Kidney (tissue), 13 donors: ENCODE measurements at regions not wholly inside any gene's neighbourhood (a gene's known extent, or its start where the extent isn't known, plus 50 kb on each side); places are given as distances from the start of the nearest gene placed in this dataset.

Experiments used
- DNase-seq, 5 donors: peaks; one replicate each; pipeline ENCODE4 v3.0.0-alpha.2; 2013 to 2020
- FAIRE-seq: peaks from 2 replicates; lab custom pipeline; 2012; peaks lifted over from hg19 to GRCh38; lab: Jason Lieb, UNC
- H3K27ac ChIP-seq, 2 donors: one replicate each; pipeline ENCODE4 v1.7.0; 2013; ENCODE audit warnings: low read depth in 2 of 2, low read length in 2 of 2, inconsistent platforms in 1 of 2
- H3K27me3 ChIP-seq: one replicate; pipeline ENCODE4 v1.7.1; 2013; ENCODE audit warnings: low read length, inconsistent platforms; ENCODE audit not compliant: control insufficient read depth, insufficient read depth
- H3K36me3 ChIP-seq, 3 donors: one replicate each; pipeline versions ENCODE4 v1.7.0 to v1.7.1; 2013; ENCODE audit warnings: low read length in 3 of 3, control low read depth in 1 of 3, inconsistent platforms in 1 of 3; ENCODE audit not compliant: insufficient read depth in 3 of 3, control insufficient read depth in 2 of 3
- H3K4me1 ChIP-seq, 3 donors: one replicate each; pipeline versions ENCODE4 v1.7.0 to v1.7.1; 2013; ENCODE audit warnings: low read length in 3 of 3, inconsistent platforms in 1 of 3, low read depth in 1 of 3; ENCODE audit not compliant: control insufficient read depth in 2 of 3, insufficient read depth in 2 of 3
- H3K4me3 ChIP-seq, 3 donors: one replicate each; pipeline versions ENCODE4 v1.7.0 to v1.8.1; 2013; ENCODE audit warnings: low read length in 3 of 3, control low read depth in 1 of 3, inconsistent platforms in 1 of 3
- H3K9ac ChIP-seq, 3 donors: one replicate each; pipeline versions ENCODE4 v1.7.0 to v1.7.1; 2013; ENCODE audit warnings: low read length in 3 of 3, control low read depth in 1 of 3, inconsistent platforms in 1 of 3
- H3K9me3 ChIP-seq, 3 donors: one replicate each; pipeline versions ENCODE4 v1.7.0 to v1.7.1; 2013; ENCODE audit warnings: low read length in 3 of 3, control low read depth in 1 of 3, inconsistent platforms in 1 of 3; ENCODE audit not compliant: control insufficient read depth in 2 of 3, insufficient read depth in 1 of 3
- intact Hi-C: fragments of 100-400 bp; cut with DNase I; formaldehyde crosslinking; loops from one replicate; pipeline ENCODE4 v1.11.1; 2022
- TF ChIP-seq, protein P1 (sequence below): IDR thresholded peaks from 3 replicates; pipeline ENCODE4 v1.5.1; 2012; ENCODE audit warnings: mild to moderate bottlenecking, moderate library complexity, borderline replicate concordance; ENCODE audit not compliant: insufficient read depth; ENCODE audit errors: extremely low read depth
- donor health status: control.
- donor health status: control.
- donor health status: control.
- donor health status: control.
- donor health status: control.
- donor health status: DM: yes; HTN: yes; CAD: no.
- donor health status: Normal renal cell carcinoma (clear cell type).

DNA sequence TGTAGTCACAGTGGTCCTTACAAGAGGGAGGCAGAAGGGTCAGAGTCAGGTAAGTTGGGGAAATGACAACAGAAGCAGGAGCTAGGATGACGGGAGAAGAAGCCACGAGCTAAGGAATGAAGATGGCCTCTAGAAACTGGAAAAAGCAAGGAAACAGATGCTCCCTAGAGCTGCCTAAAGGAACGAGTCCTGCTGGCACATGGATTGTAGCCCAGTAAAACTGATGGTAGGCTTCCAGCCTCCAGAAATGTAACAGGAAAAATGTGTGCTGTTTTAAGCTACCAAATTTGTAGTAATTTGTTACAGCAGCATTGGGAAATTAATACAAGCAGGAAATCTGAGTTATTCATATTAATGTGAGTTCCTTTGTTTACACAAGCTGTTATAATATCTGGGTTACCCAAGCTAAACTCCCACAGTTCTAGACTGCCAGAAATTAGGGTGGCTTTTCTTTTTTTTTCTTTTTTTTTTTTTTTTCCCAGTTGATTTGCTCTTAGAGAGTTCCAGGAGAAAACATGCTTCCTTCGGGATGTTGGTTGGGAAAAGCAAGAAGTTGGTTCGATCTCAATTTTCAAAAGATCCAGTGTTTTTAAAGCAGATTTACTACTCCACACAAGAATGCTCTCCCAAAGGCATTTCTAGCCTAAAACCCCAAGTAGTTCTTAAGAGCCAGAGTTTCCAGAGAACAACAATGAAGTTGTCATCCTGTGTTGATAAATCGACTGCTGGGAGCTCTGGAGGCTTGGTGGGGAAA lies 400.0 kb upstream of the SLC24A2 start:
- TF ChIP-seq, protein P1, sequence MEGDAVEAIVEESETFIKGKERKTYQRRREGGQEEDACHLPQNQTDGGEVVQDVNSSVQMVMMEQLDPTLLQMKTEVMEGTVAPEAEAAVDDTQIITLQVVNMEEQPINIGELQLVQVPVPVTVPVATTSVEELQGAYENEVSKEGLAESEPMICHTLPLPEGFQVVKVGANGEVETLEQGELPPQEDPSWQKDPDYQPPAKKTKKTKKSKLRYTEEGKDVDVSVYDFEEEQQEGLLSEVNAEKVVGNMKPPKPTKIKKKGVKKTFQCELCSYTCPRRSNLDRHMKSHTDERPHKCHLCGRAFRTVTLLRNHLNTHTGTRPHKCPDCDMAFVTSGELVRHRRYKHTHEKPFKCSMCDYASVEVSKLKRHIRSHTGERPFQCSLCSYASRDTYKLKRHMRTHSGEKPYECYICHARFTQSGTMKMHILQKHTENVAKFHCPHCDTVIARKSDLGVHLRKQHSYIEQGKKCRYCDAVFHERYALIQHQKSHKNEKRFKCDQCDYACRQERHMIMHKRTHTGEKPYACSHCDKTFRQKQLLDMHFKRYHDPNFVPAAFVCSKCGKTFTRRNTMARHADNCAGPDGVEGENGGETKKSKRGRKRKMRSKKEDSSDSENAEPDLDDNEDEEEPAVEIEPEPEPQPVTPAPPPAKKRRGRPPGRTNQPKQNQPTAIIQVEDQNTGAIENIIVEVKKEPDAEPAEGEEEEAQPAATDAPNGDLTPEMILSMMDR, result no peak
- DNase-seq, result peak in 1 of 5 donors; percentile 19
- Histone ChIP-seq H3K4me3 (no peak overlapping the region), H3K9ac (no peak overlapping the region), H3K36me3 (no peaks in the 10 kb centered on the region), H3K27ac (no peak overlapping the region), H3K27me3 (no peaks in the 10 kb centered on the region), H3K9me3 (no peaks in the 10 kb centered on the region), H3K4me1 (no peaks in the 10 kb centered on the region)
- intact Hi-C loops, result no loop called here
- no peak for FAIRE-seq

DNA sequence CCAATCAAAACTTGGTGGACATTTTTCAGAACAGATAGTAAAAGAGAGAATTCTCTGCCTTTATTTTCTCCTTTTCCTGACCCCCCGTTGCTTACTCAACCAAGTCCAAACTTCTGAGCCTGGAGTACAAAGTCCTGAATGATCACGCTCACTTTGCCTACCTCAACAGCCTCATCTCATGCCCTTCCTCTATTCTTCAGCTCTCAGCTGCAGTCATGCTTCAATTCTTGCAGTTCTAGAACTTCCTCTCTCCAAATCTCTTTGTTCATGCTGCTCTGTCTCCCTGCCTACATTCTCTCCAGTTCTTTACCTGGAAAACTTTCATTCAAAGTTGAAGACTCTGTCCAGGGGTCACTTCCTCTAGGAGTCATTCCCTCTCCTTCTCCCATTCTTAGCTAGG lies 398.5 kb upstream of the SLC24A2 start:
- Histone ChIP-seq H3K27ac (no peak overlapping the region), H3K27me3 (no peaks in the 10 kb centered on the region), H3K4me1 (no peaks in the 10 kb centered on the region), H3K9me3 (no peaks in the 10 kb centered on the region), H3K36me3 (no peaks in the 10 kb centered on the region), H3K4me3 (no peak overlapping the region), H3K9ac (no peak overlapping the region)
- intact Hi-C loops, result no loop called here
- TF ChIP-seq, protein P1, result no peak
- no peak for DNase-seq
- FAIRE-seq, result no peak

DNA sequence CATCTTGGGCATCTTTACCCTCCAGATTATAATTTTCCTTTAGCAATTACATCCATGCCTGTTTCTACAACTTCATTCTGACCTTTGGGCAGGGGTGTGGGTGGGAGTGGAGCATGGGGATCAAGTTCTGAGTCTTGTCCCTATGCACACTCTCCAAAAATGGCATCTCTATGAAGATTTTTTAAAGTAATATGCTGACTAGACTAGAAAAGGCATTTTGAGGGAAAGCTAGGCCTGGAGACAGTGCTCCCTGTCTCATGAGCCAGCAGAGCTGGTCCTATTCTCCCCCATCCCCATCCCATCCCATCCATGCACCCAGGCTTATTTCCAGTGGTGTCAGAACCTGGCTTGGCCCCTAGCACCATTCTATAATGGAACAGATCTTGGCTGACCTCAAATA lies 398.0 kb upstream of the SLC24A2 start:
- no peaks in the 10 kb centered on the region for H3K9me3 ChIP-seq
- no peak overlapping the region for H3K9ac ChIP-seq
- no peak overlapping the region for H3K27ac ChIP-seq
- no peaks in the 10 kb centered on the region for H3K27me3 ChIP-seq
- TF ChIP-seq, protein P1, result no peak
- DNase-seq (no peak), FAIRE-seq (no peak)
- intact Hi-C loops, result no loop called here
- no peaks in the 10 kb centered on the region for H3K4me1 ChIP-seq
- no peaks in the 10 kb centered on the region for H3K36me3 ChIP-seq
- H3K4me3 ChIP-seq, result no peak overlapping the region
